GM23338 (cell line): ENCODE measurements at regions not wholly inside any gene's neighbourhood (a gene's known extent, or its start where the extent isn't known, plus 50 kb on each side); places are given as distances from the start of the nearest gene placed in this dataset.
"Not testable (repeated sequence)": the region's sequence is repeated elsewhere in the genome, so short reads cannot be mapped to it uniquely, and the experiment has no call there.

Experiments
- ATAC-seq: fragments of 200-7000 bp; cut with Tn5 transposase; 3 replicates; pipeline ENCODE4 v1.9.1; 2020
- DNase-seq: peaks from one replicate; pipeline ENCODE4 v3.0.0-alpha.2; 2015; ENCODE audit warnings: low spot score
- H2AFZ ChIP-seq: fragments of 200-600 bp; sonication (generic); 2 replicates; pipeline ENCODE4 v1.8.0; 2016; ENCODE audit warnings: antibody characterized with exemption, mild to moderate bottlenecking, moderate library complexity
- H3F3A ChIP-seq: fragments of 200-600 bp; sonication (generic); replicated peaks from 2 replicates; pipeline ENCODE4 v1.8.0; 2017; ENCODE audit warnings: antibody characterized with exemption, mixed run types, low read depth
- H3K27ac ChIP-seq: fragments of 200-600 bp; sonication (generic); 2 replicates; pipeline ENCODE4 v1.6.1; 2016; ENCODE audit warnings: low read depth
- H3K27me3 ChIP-seq: fragments of 200-600 bp; sonication (generic); 2 replicates; pipeline ENCODE4 v1.8.0; 2016; ENCODE audit warnings: mild to moderate bottlenecking, mixed run types, moderate library complexity; ENCODE audit not compliant: insufficient read depth
- H3K36me3 ChIP-seq: fragments of 200-600 bp; sonication (generic); 2 replicates; pipeline ENCODE4 v1.8.0; 2016; ENCODE audit warnings: mild to moderate bottlenecking; ENCODE audit not compliant: insufficient read depth
- H3K4me1 ChIP-seq: fragments of 200-600 bp; sonication (generic); 2 replicates; pipeline ENCODE4 v1.8.0; 2016; ENCODE audit warnings: mild to moderate bottlenecking, moderate library complexity; ENCODE audit not compliant: insufficient read depth
- H3K4me2 ChIP-seq: fragments of 200-600 bp; sonication (generic); 2 replicates; pipeline ENCODE4 v1.7.1; 2017; ENCODE audit warnings: mixed run types
- H3K4me3 ChIP-seq: fragments of 200-600 bp; sonication (generic); 2 replicates; pipeline ENCODE4 v1.6.1; 2016; ENCODE audit warnings: mixed run types
- H3K79me2 ChIP-seq: fragments of 200-600 bp; sonication (generic); replicated peaks from 2 replicates; pipeline ENCODE4 v1.8.0; 2017; ENCODE audit warnings: mild to moderate bottlenecking; ENCODE audit not compliant: insufficient read depth
- H3K9me2 ChIP-seq: fragments of 200-600 bp; sonication (generic); 2 replicates; pipeline ENCODE4 v1.8.0; 2017; ENCODE audit not compliant: insufficient read depth
- H4K20me1 ChIP-seq: fragments of 200-600 bp; sonication (generic); replicated peaks from 2 replicates; pipeline ENCODE4 v1.8.0; 2017; ENCODE audit warnings: mild to moderate bottlenecking; ENCODE audit not compliant: insufficient read depth
- H3K27ac Mint-ChIP-seq: 2 replicates; pipeline ENCODE4 v1.8.0; 2020; ENCODE audit warnings: inconsistent platforms, mild to moderate bottlenecking, moderate library complexity, mixed read lengths
- H3K27me3 Mint-ChIP-seq: 3 replicates; pipeline ENCODE4 v1.8.0; 2022; ENCODE audit warnings: low read depth, mild to moderate bottlenecking, moderate library complexity, mixed read lengths, inconsistent platforms; ENCODE audit not compliant: insufficient read depth, poor library complexity
- H3K36me3 Mint-ChIP-seq: 3 replicates; pipeline ENCODE4 v1.8.0; 2021; ENCODE audit warnings: low read depth, mild to moderate bottlenecking, inconsistent platforms, moderate library complexity, mixed read lengths
- H3K4me1 Mint-ChIP-seq: 3 replicates; pipeline ENCODE4 v1.8.0; 2020; ENCODE audit warnings: mild to moderate bottlenecking, inconsistent platforms, mixed read lengths
- H3K4me3 Mint-ChIP-seq: 3 replicates; pipeline ENCODE4 v1.8.0; 2021; ENCODE audit warnings: moderate library complexity, mild to moderate bottlenecking, inconsistent platforms, mixed read lengths
- H3K9me3 Mint-ChIP-seq: 3 replicates; pipeline ENCODE4 v1.8.0; 2020; ENCODE audit warnings: moderate library complexity, mild to moderate bottlenecking, inconsistent platforms, mixed read lengths
- CREB1 ChIP-seq: fragments of 250-450 bp; sonication (Bioruptor Pico); IDR thresholded peaks from 2 replicates; pipeline ENCODE4 v1.5.0; 2020; ENCODE audit warnings: low read depth, mild to moderate bottlenecking, moderate library complexity
- CTCF ChIP-seq, 2 experiments: fragments of 200-600 bp in 1 of 2; sonication (generic) in 1 of 2; conservative IDR thresholded peaks; 2 replicates each; pipeline versions ENCODE4 v1.5.1 to v1.6.1; 2016 to 2017; ENCODE audit warnings: antibody characterized with exemption in 2 of 2, low read depth in 2 of 2, mild to moderate bottlenecking in 2 of 2, moderate library complexity in 1 of 2
- EZH2phosphoT487 ChIP-seq: fragments of 200-600 bp; sonication (generic); IDR thresholded peaks from one replicate; pipeline ENCODE4 v1.8.1; 2018; ENCODE audit warnings: antibody characterized with exemption; ENCODE audit not compliant: unreplicated experiment
- POLR2AphosphoS5 ChIP-seq: IDR thresholded peaks from 2 replicates; pipeline ENCODE4 v1.6.1; 2016; ENCODE audit warnings: antibody characterized with exemption, low read depth
- ZNF331 ChIP-seq: fragments of 250-450 bp; sonication (Bioruptor Pico); IDR thresholded peaks from 2 replicates; pipeline ENCODE4 v1.5.0; 2020; ENCODE audit warnings: low read depth, mild to moderate bottlenecking, moderate library complexity
- ZNF462 ChIP-seq: fragments of 250-450 bp; sonication (Bioruptor Pico); IDR thresholded peaks from 2 replicates; pipeline ENCODE4 v1.5.0; 2020; ENCODE audit warnings: mild to moderate bottlenecking, moderate library complexity
- TF ChIP-seq, protein P1 (sequence below): IDR thresholded peaks from one replicate; pipeline ENCODE4 v1.6.1; 2018; ENCODE audit warnings: antibody characterized with exemption; ENCODE audit not compliant: unreplicated experiment

GRCh38 chr18:1542230-1542774, 637.6 kb downstream of the ADCYAP1 start (continued):
- no peak for TF ChIP-seq ZNF462 (CRISPR knock-in tag)
- no peak for TF ChIP-seq EZH2phosphoT487
- TF ChIP-seq CTCF (conservative IDR thresholded peaks at IDR 0.05; ENCODE audit: low read depth in 2 of 2): no peak
- TF ChIP-seq ZNF331: no peak

- Mint-ChIP-seq H3K9me3 (peaks cover 5% of the 10 kb centered on the region; the same call in 2 of the 3 replicates), H3K27ac (no peak overlapping the region), H3K27me3 (no peaks in the 10 kb centered on the region), H3K4me1 (no peaks in the 10 kb centered on the region), H3K36me3 (peaks cover 1% of the 10 kb centered on the region; the same call in 2 of the 3 replicates), H3K4me3 (no peak overlapping the region)
- no peak overlapping the region for H3K4me3 ChIP-seq
- H4K20me1 ChIP-seq: no peaks in the 10 kb centered on the region
- TF ChIP-seq, protein P1, sequence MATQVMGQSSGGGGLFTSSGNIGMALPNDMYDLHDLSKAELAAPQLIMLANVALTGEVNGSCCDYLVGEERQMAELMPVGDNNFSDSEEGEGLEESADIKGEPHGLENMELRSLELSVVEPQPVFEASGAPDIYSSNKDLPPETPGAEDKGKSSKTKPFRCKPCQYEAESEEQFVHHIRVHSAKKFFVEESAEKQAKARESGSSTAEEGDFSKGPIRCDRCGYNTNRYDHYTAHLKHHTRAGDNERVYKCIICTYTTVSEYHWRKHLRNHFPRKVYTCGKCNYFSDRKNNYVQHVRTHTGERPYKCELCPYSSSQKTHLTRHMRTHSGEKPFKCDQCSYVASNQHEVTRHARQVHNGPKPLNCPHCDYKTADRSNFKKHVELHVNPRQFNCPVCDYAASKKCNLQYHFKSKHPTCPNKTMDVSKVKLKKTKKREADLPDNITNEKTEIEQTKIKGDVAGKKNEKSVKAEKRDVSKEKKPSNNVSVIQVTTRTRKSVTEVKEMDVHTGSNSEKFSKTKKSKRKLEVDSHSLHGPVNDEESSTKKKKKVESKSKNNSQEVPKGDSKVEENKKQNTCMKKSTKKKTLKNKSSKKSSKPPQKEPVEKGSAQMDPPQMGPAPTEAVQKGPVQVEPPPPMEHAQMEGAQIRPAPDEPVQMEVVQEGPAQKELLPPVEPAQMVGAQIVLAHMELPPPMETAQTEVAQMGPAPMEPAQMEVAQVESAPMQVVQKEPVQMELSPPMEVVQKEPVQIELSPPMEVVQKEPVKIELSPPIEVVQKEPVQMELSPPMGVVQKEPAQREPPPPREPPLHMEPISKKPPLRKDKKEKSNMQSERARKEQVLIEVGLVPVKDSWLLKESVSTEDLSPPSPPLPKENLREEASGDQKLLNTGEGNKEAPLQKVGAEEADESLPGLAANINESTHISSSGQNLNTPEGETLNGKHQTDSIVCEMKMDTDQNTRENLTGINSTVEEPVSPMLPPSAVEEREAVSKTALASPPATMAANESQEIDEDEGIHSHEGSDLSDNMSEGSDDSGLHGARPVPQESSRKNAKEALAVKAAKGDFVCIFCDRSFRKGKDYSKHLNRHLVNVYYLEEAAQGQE: no peak
- no peak for TF ChIP-seq CREB1 (CRISPR knock-in tag)
- TF ChIP-seq POLR2AphosphoS5: no peak
- H3K4me2 ChIP-seq: no peak overlapping the region
- no peak for DNase-seq
- H2AFZ ChIP-seq: no peak overlapping the region
- H3K4me1 ChIP-seq: no peaks in the 10 kb centered on the region
- H3K36me3 ChIP-seq: no peaks in the 10 kb centered on the region
- no peaks in the 10 kb centered on the region for H3K27me3 ChIP-seq
- H3K9me2 ChIP-seq: no peaks in the 10 kb centered on the region
- ATAC-seq: no peak
- no peak overlapping the region for H3K27ac ChIP-seq
- H3K79me2 ChIP-seq: no peaks in the 10 kb centered on the region
- H3F3A ChIP-seq: no peaks in the 10 kb centered on the region
Measured at GRCh38 chr18:1544016-1544415, 639.3 kb downstream of the ADCYAP1 start.

- not testable (repeated sequence) for H3K36me3 ChIP-seq, H3K36me3 Mint-ChIP-seq, H3K27me3 ChIP-seq, H3K9me3 Mint-ChIP-seq, H3K4me3 Mint-ChIP-seq, H3K4me1 Mint-ChIP-seq, H3K4me1 ChIP-seq, ATAC-seq, H4K20me1 ChIP-seq, H3K4me2 ChIP-seq, H3K79me2 ChIP-seq, H3F3A ChIP-seq, H3K27ac ChIP-seq, DNase-seq, H3K27ac Mint-ChIP-seq, H2AFZ ChIP-seq, H3K4me3 ChIP-seq, H3K27me3 Mint-ChIP-seq, H3K9me2 ChIP-seq
Measured at GRCh38 chr18:1557711-1558110, 653.0 kb downstream of the ADCYAP1 start.
